Astrocyte (in vitro differentiated cells and primary cell): ENCODE measurements at regions not wholly inside any gene's neighbourhood (a gene's known extent, or its start where the extent isn't known, plus 50 kb on each side); places are given as distances from the start of the nearest gene placed in this dataset.

Experiments used
- CTCF ChIP-seq: IDR thresholded peaks from 2 replicates; pipeline ENCODE4 v1.5.1; 2011; ENCODE audit warnings: low read depth, mild to moderate bottlenecking, inconsistent platforms, low read length, moderate library complexity; ENCODE audit not compliant: insufficient read depth
- EZH2 ChIP-seq: IDR thresholded peaks from 2 replicates; pipeline ENCODE4 v1.6.1; 2012; ENCODE audit warnings: mild to moderate bottlenecking, low read length, inconsistent platforms; ENCODE audit not compliant: insufficient read depth

- TF ChIP-seq CTCF (no peak), EZH2 (no peak)
Observed at GRCh38 chr14:53252141-53252540, 99.0 kb upstream of the DDHD1 start.
